Body of pancreas (tissue), 4 donors: ENCODE measurements at regions not wholly inside any gene's neighbourhood (a gene's known extent, or its start where the extent isn't known, plus 50 kb on each side); places are given as distances from the start of the nearest gene placed in this dataset.

Experiments used
- CTCF ChIP-seq, 7 experiments: fragments of 450-650 bp in 4 of 7; fragments of 200-600 bp in 3 of 7; sonication (generic) in 3 of 7; IDR thresholded peaks; one replicate each; pipeline ENCODE4 v1.5.1; 2016 to 2019; ENCODE audit warnings: antibody characterized with exemption in 7 of 7
- POLR2A ChIP-seq, 3 donors: fragments of 450-650 bp; IDR thresholded peaks; one replicate each; pipeline ENCODE4 v1.6.1; 2016; ENCODE audit warnings: antibody characterized with exemption in 3 of 3, mild to moderate bottlenecking in 2 of 3

GRCh38 chr1:193473932-193474331 lies 287.5 kb upstream of the B3GALT2 start:
- TF ChIP-seq CTCF (IDR thresholded peaks at IDR 0.05) = no peak
- TF ChIP-seq POLR2A (IDR thresholded peaks at IDR 0.05) = no peak
